H1 (cell line): ENCODE measurements at regions not wholly inside any gene's neighbourhood (a gene's known extent, or its start where the extent isn't known, plus 50 kb on each side); places are given as distances from the start of the nearest gene placed in this dataset.

ENCODE experiments used
- CTCF ChIA-PET: fragments of 300-600 bp; sonication (Branson Sonifier 250); formaldehyde crosslinking; loops from one replicate; lab custom pipeline; 2021; ENCODE audit not compliant: partially characterized antibody; lab: Charles Lee
- POLR2A ChIA-PET: fragments of 300-600 bp; sonication (Branson Sonifier 250); formaldehyde crosslinking; loops from one replicate; lab custom pipeline; 2021; ENCODE audit warnings: inconsistent platforms; ENCODE audit not compliant: partially characterized antibody; lab: Charles Lee
- DNase-seq, 2 experiments: peaks; one replicate each; pipeline versions ENCODE4 v3.0.0 to v3.0.0-alpha.2; 2010 to 2022; ENCODE audit warnings: low spot score in 2 of 2, low read depth in 1 of 2, mixed read lengths in 1 of 2
- FAIRE-seq: peaks from 2 replicates; lab custom pipeline; 2011; peaks lifted over from hg19 to GRCh38; lab: Jason Lieb, UNC
- H2AFZ ChIP-seq: 2 replicates; pipeline ENCODE4 v1.8.1; 2012; ENCODE audit warnings: low read length, inconsistent platforms
- H2AK5ac ChIP-seq: 2 replicates; pipeline ENCODE4 v1.6.1; 2013; ENCODE audit warnings: low read depth, low read length
- H2BK120ac ChIP-seq: replicated peaks from 2 replicates; pipeline ENCODE3; 2013; ENCODE audit warnings: low read depth, low read length, inconsistent platforms
- H2BK12ac ChIP-seq: 2 replicates; pipeline ENCODE4 v1.6.1; 2013; ENCODE audit warnings: low read depth, low read length
- H2BK15ac ChIP-seq: 2 replicates; pipeline ENCODE4 v1.6.1; 2013; ENCODE audit warnings: low read length
- H2BK20ac ChIP-seq: 2 replicates; pipeline ENCODE4 v1.6.1; 2013; ENCODE audit warnings: low read length
- H2BK5ac ChIP-seq: 2 replicates; pipeline ENCODE4 v1.6.1; 2013; ENCODE audit warnings: low read depth, low read length
- H3K14ac ChIP-seq: 2 replicates; pipeline ENCODE4 v1.6.1; 2013; ENCODE audit warnings: inconsistent platforms; ENCODE audit not compliant: insufficient read length
- H3K18ac ChIP-seq: 2 replicates; pipeline ENCODE4 v1.6.1; 2013; ENCODE audit warnings: low read length; ENCODE audit errors: extremely low read depth
- H3K23ac ChIP-seq: 2 replicates; pipeline ENCODE4 v1.6.1; 2013; ENCODE audit warnings: inconsistent platforms; ENCODE audit not compliant: insufficient read length
- H3K23me2 ChIP-seq: 2 replicates; pipeline ENCODE4 v1.6.1; 2013; ENCODE audit warnings: low read depth, low read length
- H3K27ac ChIP-seq: 2 replicates; pipeline ENCODE4 v1.6.1; 2011; ENCODE audit warnings: low read depth, low read length, inconsistent platforms
- H3K27me3 ChIP-seq, 4 experiments: replicated peaks in 1 of 4; 1 replicate in 1 of 4; 2 replicates in 3 of 4; pipeline versions ENCODE4 v1.6.1 to v1.8.1; 2011 to 2013; ENCODE audit warnings: low read length in 3 of 4, mild to moderate bottlenecking in 3 of 4, inconsistent platforms in 2 of 4, mixed read lengths in 2 of 4, moderate library complexity in 1 of 4; ENCODE audit not compliant: control insufficient read depth in 3 of 4, insufficient read depth in 3 of 4; ENCODE audit errors: extremely low read depth in 1 of 4
- H3K36me3 ChIP-seq, 4 experiments: 2 replicates each; pipeline versions ENCODE4 v1.6.1 to v1.8.1; 2011 to 2013; ENCODE audit warnings: mild to moderate bottlenecking in 4 of 4, low read length in 3 of 4, moderate library complexity in 2 of 4, control low read depth in 1 of 4, inconsistent platforms in 1 of 4; ENCODE audit not compliant: insufficient read depth in 4 of 4, control insufficient read depth in 2 of 4
- H3K4ac ChIP-seq: replicated peaks from 2 replicates; pipeline ENCODE3; 2013; ENCODE audit warnings: low read length, low read depth, mixed read lengths, inconsistent platforms; ENCODE audit not compliant: insufficient read length
- H3K4me1 ChIP-seq, 4 experiments: replicated peaks in 1 of 4; 1 replicate in 1 of 4; 2 replicates in 3 of 4; pipeline versions ENCODE4 v1.6.1 to v1.8.1; 2011 to 2013; ENCODE audit warnings: low read length in 3 of 4, inconsistent platforms in 2 of 4, mixed read lengths in 1 of 4; ENCODE audit not compliant: insufficient read depth in 4 of 4, control insufficient read depth in 3 of 4
- H3K4me2 ChIP-seq, 2 experiments: 2 replicates each; pipeline versions ENCODE4 v1.6.1 to v1.8.1; 2011 to 2013; ENCODE audit warnings: low read depth in 2 of 2, low read length in 2 of 2, control low read depth in 1 of 2, inconsistent platforms in 1 of 2, mild to moderate bottlenecking in 1 of 2; ENCODE audit not compliant: insufficient read depth in 1 of 2
- H3K4me3 ChIP-seq, 4 experiments: fragments of 200-600, 300-600 bp in 1 of 4; sonication (generic), shearing (Covaris generic), sonication (Bioruptor Twin) in 1 of 4; 2 replicates each; pipeline versions ENCODE4 v1.5.1 to v1.8.1; 2011 to 2016; ENCODE audit warnings: low read length in 4 of 4, low read depth in 3 of 4, control low read depth in 2 of 4, inconsistent platforms in 2 of 4, mild to moderate bottlenecking in 2 of 4, mixed read lengths in 1 of 4, moderate library complexity in 1 of 4; ENCODE audit not compliant: insufficient read depth in 2 of 4; ENCODE audit errors: extremely low read depth in 1 of 4
- H3K56ac ChIP-seq: replicated peaks from 2 replicates; pipeline ENCODE3; 2013; ENCODE audit warnings: low read depth, mild to moderate bottlenecking, mixed read lengths, low read length, inconsistent platforms; ENCODE audit not compliant: insufficient read length
- H3K79me1 ChIP-seq: 2 replicates; pipeline ENCODE4 v1.6.1; 2013; ENCODE audit warnings: low read depth, low read length, control low read depth
- H3K79me2 ChIP-seq, 2 experiments: 2 replicates each; pipeline versions ENCODE4 v1.6.1 to v1.8.1; 2012 to 2013; ENCODE audit warnings: low read length in 2 of 2, mild to moderate bottlenecking in 2 of 2, inconsistent platforms in 1 of 2; ENCODE audit not compliant: insufficient read depth in 2 of 2, control insufficient read depth in 1 of 2
- H3K9ac ChIP-seq, 4 experiments: replicated peaks in 1 of 4; 1 replicate in 1 of 4; 2 replicates in 3 of 4; pipeline versions ENCODE4 v1.6.1 to v1.8.1; 2011 to 2013; ENCODE audit warnings: low read depth in 3 of 4, low read length in 3 of 4, control low read depth in 2 of 4, mild to moderate bottlenecking in 2 of 4, moderate library complexity in 2 of 4, inconsistent platforms in 1 of 4; ENCODE audit errors: extremely low read depth in 1 of 4
- H3K9me3 ChIP-seq, 2 experiments: 2 replicates each; pipeline versions ENCODE4 v1.6.1 to v1.8.1; 2012 to 2013; ENCODE audit warnings: mild to moderate bottlenecking in 2 of 2, moderate library complexity in 2 of 2, control low read depth in 1 of 2, inconsistent platforms in 1 of 2, low read depth in 1 of 2, low read length in 1 of 2, mixed read lengths in 1 of 2; ENCODE audit not compliant: insufficient read depth in 2 of 2
- H4K20me1 ChIP-seq, 2 experiments: replicated peaks in 1 of 2; 2 replicates each; pipeline versions ENCODE3 to v1.8.1; 2011 to 2013; ENCODE audit warnings: inconsistent platforms in 2 of 2, low read length in 2 of 2, mild to moderate bottlenecking in 1 of 2; ENCODE audit not compliant: insufficient read depth in 2 of 2, control insufficient read depth in 1 of 2
- H4K5ac ChIP-seq: 2 replicates; pipeline ENCODE4 v1.6.1; 2013; ENCODE audit warnings: low read length, low read depth, mixed read lengths, inconsistent platforms; ENCODE audit not compliant: insufficient read length
- H4K8ac ChIP-seq: 2 replicates; pipeline ENCODE4 v1.8.0; 2013; ENCODE audit warnings: mild to moderate bottlenecking, moderate library complexity, low read length, inconsistent platforms; ENCODE audit not compliant: insufficient read depth; ENCODE audit errors: extremely low read depth
- H4K91ac ChIP-seq: replicated peaks from 2 replicates; pipeline ENCODE3; 2013; ENCODE audit warnings: low read length, mixed read lengths, inconsistent platforms; ENCODE audit not compliant: insufficient read length
- ASH2L ChIP-seq: fragments of 200-600, 300-600 bp; sonication (generic); IDR thresholded peaks from one replicate; pipeline ENCODE4 v1.7.1; 2017; ENCODE audit warnings: low read length
- CBX8 ChIP-seq: fragments of 300-800, 300-1000 bp; sonication (generic); IDR thresholded peaks from 2 replicates; pipeline ENCODE4 v1.7.1; 2016; ENCODE audit warnings: low read depth, low read length, borderline replicate concordance
- POLR2A ChIP-seq, 2 experiments: IDR thresholded peaks; 1 replicate in 1 of 2; 2 replicates in 1 of 2; pipeline ENCODE4 v1.6.1; 2011; ENCODE audit warnings: low read depth in 2 of 2, low read length in 2 of 2, mild to moderate bottlenecking in 2 of 2; ENCODE audit errors: control extremely low read depth in 1 of 2
- POU5F1 ChIP-seq: IDR thresholded peaks from 2 replicates; pipeline ENCODE4 v1.6.1; 2011; ENCODE audit warnings: low read depth, mild to moderate bottlenecking, low read length, moderate library complexity
- WGBS, 2 experiments: shearing (Covaris generic) in 1 of 2; methylation state at CpG; one replicate each; pipeline versions ENCODE4 v1.1.6 to v1.1.7; 2013 to 2015; ENCODE audit warnings: low lambda C conversion rate in 2 of 2, mixed read lengths in 2 of 2, inconsistent platforms in 1 of 2, low coverage in 1 of 2, missing lambda C conversion rate in 1 of 2; ENCODE audit not compliant: insufficient replicate concordance in 2 of 2, insufficient coverage in 1 of 2, insufficient read length in 1 of 2; ENCODE audit errors: extremely low coverage in 1 of 2, missing lambda C conversion rate in 1 of 2; 5-methylcytosine and 5-hydroxymethylcytosine counted together

GRCh38 chr14:84686550-84686949, 843.4 kb upstream of the FLRT2 start:
- Histone ChIP-seq H2BK12ac (no peak overlapping the region), H3K23ac (no peak overlapping the region), H2BK120ac (no peak overlapping the region), H2AFZ (no peak overlapping the region), H2BK15ac (no peak overlapping the region), H3K23me2 (no peaks in the 10 kb centered on the region), H3K79me1 (no peaks in the 10 kb centered on the region), H2AK5ac (no peak overlapping the region), H3K27me3 (no peaks in the 10 kb centered on the region), H2BK5ac (no peak overlapping the region), H3K9me3 (no peaks in the 10 kb centered on the region), H4K5ac (no peak overlapping the region), H3K9ac (no peak overlapping the region), H3K4me3 (no peak overlapping the region), H4K20me1 (no peaks in the 10 kb centered on the region), H3K4me1 (no peaks in the 10 kb centered on the region), H4K91ac (no peak overlapping the region), H2BK20ac (no peak overlapping the region), H3K36me3 (no peaks in the 10 kb centered on the region), H3K4ac (no peak overlapping the region), H4K8ac (no peak overlapping the region), H3K18ac (no peak overlapping the region), H3K27ac (no peak overlapping the region), H3K79me2 (no peaks in the 10 kb centered on the region), H3K14ac (no peak overlapping the region), H3K4me2 (no peak overlapping the region), H3K56ac (no peak overlapping the region)
- FAIRE-seq (no peak), DNase-seq (no peak)
- ChIA-PET CTCF (no interaction called here), POLR2A (no interaction called here)
- WGBS, 2 experiments, result 58% methylated on average over 3 of the region's 3 CpGs; no CpG with 5 or more reads in 1 of the 2 experiments
- TF ChIP-seq ASH2L, result no peak
- no peak for TF ChIP-seq POU5F1
- TF ChIP-seq POLR2A (IDR thresholded peaks at IDR 0.05; ENCODE audit: control extremely low read depth in 1 of 2, low read depth in 2 of 2, low read length in 2 of 2), result no peak
- TF ChIP-seq CBX8, result no peak
